Hepatocyte (in vitro differentiated cells): ENCODE measurements at regions not wholly inside any gene's neighbourhood (a gene's known extent, or its start where the extent isn't known, plus 50 kb on each side); places are given as distances from the start of the nearest gene placed in this dataset.

ENCODE experiments used
- EZH2 ChIP-seq: fragments of 200-600 bp; sonication (generic); IDR thresholded peaks from 2 replicates; pipeline ENCODE4 v1.6.1; 2016; ENCODE audit warnings: antibody characterized with exemption, mild to moderate bottlenecking, borderline replicate concordance
- EZH2phosphoT487 ChIP-seq: fragments of 200-600 bp; sonication (generic); IDR thresholded peaks from one replicate; pipeline ENCODE4 v1.6.1; 2018; ENCODE audit warnings: antibody characterized with exemption, mild to moderate bottlenecking, low read depth, moderate library complexity; ENCODE audit not compliant: unreplicated experiment, severe bottlenecking
- TF ChIP-seq, protein P1 (sequence below): fragments of 200-600 bp; sonication (generic); IDR thresholded peaks from 2 replicates; pipeline ENCODE4 v1.5.1; 2016; ENCODE audit warnings: antibody characterized with exemption, mild to moderate bottlenecking; ENCODE audit not compliant: poor library complexity

GRCh38 chr16:10245002-10245401 is 62.8 kb upstream of the GRIN2A start:
- TF ChIP-seq, protein P1, sequence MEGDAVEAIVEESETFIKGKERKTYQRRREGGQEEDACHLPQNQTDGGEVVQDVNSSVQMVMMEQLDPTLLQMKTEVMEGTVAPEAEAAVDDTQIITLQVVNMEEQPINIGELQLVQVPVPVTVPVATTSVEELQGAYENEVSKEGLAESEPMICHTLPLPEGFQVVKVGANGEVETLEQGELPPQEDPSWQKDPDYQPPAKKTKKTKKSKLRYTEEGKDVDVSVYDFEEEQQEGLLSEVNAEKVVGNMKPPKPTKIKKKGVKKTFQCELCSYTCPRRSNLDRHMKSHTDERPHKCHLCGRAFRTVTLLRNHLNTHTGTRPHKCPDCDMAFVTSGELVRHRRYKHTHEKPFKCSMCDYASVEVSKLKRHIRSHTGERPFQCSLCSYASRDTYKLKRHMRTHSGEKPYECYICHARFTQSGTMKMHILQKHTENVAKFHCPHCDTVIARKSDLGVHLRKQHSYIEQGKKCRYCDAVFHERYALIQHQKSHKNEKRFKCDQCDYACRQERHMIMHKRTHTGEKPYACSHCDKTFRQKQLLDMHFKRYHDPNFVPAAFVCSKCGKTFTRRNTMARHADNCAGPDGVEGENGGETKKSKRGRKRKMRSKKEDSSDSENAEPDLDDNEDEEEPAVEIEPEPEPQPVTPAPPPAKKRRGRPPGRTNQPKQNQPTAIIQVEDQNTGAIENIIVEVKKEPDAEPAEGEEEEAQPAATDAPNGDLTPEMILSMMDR: no peak
- TF ChIP-seq EZH2phosphoT487: no peak
- no peak for TF ChIP-seq EZH2
